ENCODE measurements at regions not wholly inside any gene's neighbourhood (a gene's known extent, or its start where the extent isn't known, plus 50 kb on each side); places are given as distances from the start of the nearest gene placed in this dataset.

DNA sequence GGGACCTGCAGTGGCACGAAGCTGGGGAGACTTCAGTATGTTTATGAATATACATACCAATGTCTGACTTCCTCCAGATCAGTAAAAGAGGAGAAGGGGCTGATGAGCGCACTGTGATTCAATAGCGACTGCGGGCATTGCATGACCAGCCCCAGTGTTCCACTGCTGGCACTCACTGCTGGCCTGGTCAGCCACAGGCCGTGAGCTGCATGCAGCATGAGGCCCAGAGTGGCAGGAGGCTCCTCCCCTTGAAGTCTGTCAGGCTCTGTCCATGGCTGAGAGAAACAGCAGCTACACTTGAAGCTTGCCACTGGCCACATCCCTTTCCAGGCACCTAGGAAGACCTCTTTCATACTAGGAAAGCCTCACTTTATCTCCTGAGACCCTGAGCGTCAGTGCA, 265.9 kb upstream of the CDYL start:
- no peak for DNase-seq (ENCODE audit: low read depth, low spot score)
- ChIA-PET POLR2A (no interaction called here), CTCF (no interaction called here)
- TF ChIP-seq CTCF (IDR thresholded peaks at IDR 0.05; ENCODE audit: insufficient read depth, low read length, missing control alignments), result no peak
- no peak overlapping the region for H3K4me3 ChIP-seq (ENCODE audit: low read depth, low read length)

- POLR2A ChIA-PET, result no interaction called here
Measured at GRCh38 chr6:4509506-4509905, 266.7 kb upstream of the CDYL start.

DNA sequence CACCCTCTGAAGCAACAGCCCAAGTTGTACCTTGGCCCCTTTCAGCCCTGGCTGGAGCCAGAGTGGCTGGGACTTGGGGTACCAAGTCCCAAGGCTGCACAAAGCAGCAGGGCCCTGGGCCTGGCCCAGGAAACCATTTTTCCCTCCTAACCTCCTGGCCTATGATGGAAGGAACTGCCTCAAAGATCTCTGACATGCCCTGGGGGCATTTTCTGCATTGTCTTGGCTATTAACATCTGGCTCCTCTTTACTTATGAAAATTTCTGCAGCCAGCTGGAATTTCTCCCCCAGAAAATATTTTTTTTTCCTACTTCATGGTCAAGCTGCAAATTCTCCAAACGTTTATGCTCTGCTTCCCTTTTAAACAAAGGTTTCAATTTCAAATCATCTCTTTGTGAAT, 269.4 kb upstream of the CDYL start:
- TF ChIP-seq CTCF (IDR thresholded peaks at IDR 0.05; ENCODE audit: insufficient read depth, low read length, missing control alignments), result no peak
- no peak for DNase-seq (ENCODE audit: low read depth, low spot score)
- CTCF ChIA-PET, result no interaction called here
- POLR2A ChIA-PET, result no interaction called here
- no peak overlapping the region for H3K4me3 ChIP-seq (ENCODE audit: low read depth, low read length)

More at GRCh38 chr6:4509506-4509905, 266.7 kb upstream of the CDYL start:
- H3K4me3 ChIP-seq (ENCODE audit: low read depth, low read length), result no peak overlapping the region
- CTCF ChIA-PET, result no interaction called here
- DNase-seq (ENCODE audit: low read depth, low spot score), result no peak
- TF ChIP-seq CTCF (IDR thresholded peaks at IDR 0.05; ENCODE audit: insufficient read depth, low read length, missing control alignments), result no peak

- TF ChIP-seq CTCF (IDR thresholded peaks at IDR 0.05; ENCODE audit: insufficient read depth, low read length, missing control alignments), result no peak
- POLR2A ChIA-PET, result no interaction called here
- CTCF ChIA-PET, result no interaction called here
- DNase-seq (ENCODE audit: low read depth, low spot score), result no peak
- no peak overlapping the region for H3K4me3 ChIP-seq (ENCODE audit: low read depth, low read length)
Measured at GRCh38 chr6:4506223-4506622, 270.0 kb upstream of the CDYL start.

GRCh38 chr6:4504700-4505099, 271.5 kb upstream of the CDYL start:
- ChIA-PET POLR2A (no interaction called here), CTCF (interaction anchor here (1.5 kb wide), 1 partner anchor 12 kb away, joined by 4 read pairs; no protein-coding TSS in a partner anchor)
- TF ChIP-seq CTCF (IDR thresholded peaks at IDR 0.05; ENCODE audit: insufficient read depth, low read length, missing control alignments), result no peak
- no peak for DNase-seq (ENCODE audit: low read depth, low spot score)
- no peak overlapping the region for H3K4me3 ChIP-seq (ENCODE audit: low read depth, low read length)

GRCh38 chr6:4503700-4504099, 272.5 kb upstream of the CDYL start:
- CTCF ChIA-PET, result interaction anchor here (1.5 kb wide), 1 partner anchor 13 kb away, joined by 4 read pairs; no protein-coding TSS in a partner anchor
- TF ChIP-seq CTCF (IDR thresholded peaks at IDR 0.05; ENCODE audit: insufficient read depth, low read length, missing control alignments), result no peak
- POLR2A ChIA-PET, result no interaction called here
- DNase-seq (ENCODE audit: low read depth, low spot score), result no peak
- no peak overlapping the region for H3K4me3 ChIP-seq (ENCODE audit: low read depth, low read length)
